K562 (cell line): ENCODE measurements at regions not wholly inside any gene's neighbourhood (a gene's known extent, or its start where the extent isn't known, plus 50 kb on each side); places are given as distances from the start of the nearest gene placed in this dataset.

ENCODE experiments used
- EZH2 ChIP-seq: IDR thresholded peaks from 2 replicates; pipeline ENCODE4 v1.6.1; 2012; ENCODE audit warnings: low read depth, mild to moderate bottlenecking, inconsistent platforms, low read length, borderline replicate concordance
- KDM1A ChIP-seq, 2 experiments: fragments of 450-650 bp; IDR thresholded peaks; 2 replicates each; pipeline ENCODE4 v1.6.1; 2016; ENCODE audit warnings: mild to moderate bottlenecking in 2 of 2
- KLF6 ChIP-seq: fragments of 250-450 bp; sonication (Bioruptor Pico); IDR thresholded peaks from 2 replicates; pipeline ENCODE4 v1.4.0; 2020; ENCODE audit warnings: mild to moderate bottlenecking, moderate library complexity, borderline replicate concordance
- MCM7 ChIP-seq, 2 experiments: fragments of 450-650 bp; IDR thresholded peaks; 2 replicates each; pipeline ENCODE4 v1.6.1; 2016 to 2018
- PHB ChIP-seq: fragments of 250-450 bp; sonication (Bioruptor Pico); IDR thresholded peaks from 2 replicates; pipeline ENCODE4 v1.5.0; 2021
- SRSF3 ChIP-seq: fragments of 200-400 bp; formaldehyde crosslinking; IDR thresholded peaks from 2 replicates; pipeline ENCODE4 v1.6.1; 2016; ENCODE audit warnings: mild to moderate bottlenecking, low read length, moderate library complexity; ENCODE audit not compliant: insufficient read depth
- TCF7L2 ChIP-seq: fragments of 150-350 bp; IDR thresholded peaks from 2 replicates; pipeline ENCODE4 v1.6.1; 2016; ENCODE audit warnings: low read depth, mild to moderate bottlenecking, low read length, moderate library complexity
- ZZZ3 ChIP-seq: fragments of 450-650 bp; IDR thresholded peaks from 2 replicates; pipeline ENCODE4 v1.6.1; 2016; ENCODE audit warnings: antibody characterized with exemption, mild to moderate bottlenecking, moderate library complexity
- TF ChIP-seq, protein P1 (sequence below): fragments of 250-450 bp; sonication (Bioruptor Pico); IDR thresholded peaks from 2 replicates; pipeline ENCODE4 v1.8.0; 2021; ENCODE audit warnings: mild to moderate bottlenecking, moderate library complexity

GRCh38 chr21:22342889-22343288 lies 1344.7 kb downstream of the NCAM2 start:
- TF ChIP-seq KDM1A (IDR thresholded peaks at IDR 0.05) (no peak), TCF7L2 (no peak), MCM7 (IDR thresholded peaks at IDR 0.05) (no peak), EZH2 (no peak), ZZZ3 (no peak), PHB (CRISPR knock-in tag) (no peak), KLF6 (CRISPR knock-in tag) (no peak), SRSF3 (no peak)
- TF ChIP-seq, protein P1, sequence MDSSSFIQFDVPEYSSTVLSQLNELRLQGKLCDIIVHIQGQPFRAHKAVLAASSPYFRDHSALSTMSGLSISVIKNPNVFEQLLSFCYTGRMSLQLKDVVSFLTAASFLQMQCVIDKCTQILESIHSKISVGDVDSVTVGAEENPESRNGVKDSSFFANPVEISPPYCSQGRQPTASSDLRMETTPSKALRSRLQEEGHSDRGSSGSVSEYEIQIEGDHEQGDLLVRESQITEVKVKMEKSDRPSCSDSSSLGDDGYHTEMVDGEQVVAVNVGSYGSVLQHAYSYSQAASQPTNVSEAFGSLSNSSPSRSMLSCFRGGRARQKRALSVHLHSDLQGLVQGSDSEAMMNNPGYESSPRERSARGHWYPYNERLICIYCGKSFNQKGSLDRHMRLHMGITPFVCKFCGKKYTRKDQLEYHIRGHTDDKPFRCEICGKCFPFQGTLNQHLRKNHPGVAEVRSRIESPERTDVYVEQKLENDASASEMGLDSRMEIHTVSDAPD, result no peak
